ENCODE measurements at regions not wholly inside any gene's neighbourhood (a gene's known extent, or its start where the extent isn't known, plus 50 kb on each side); places are given as distances from the start of the nearest gene placed in this dataset.

DNA sequence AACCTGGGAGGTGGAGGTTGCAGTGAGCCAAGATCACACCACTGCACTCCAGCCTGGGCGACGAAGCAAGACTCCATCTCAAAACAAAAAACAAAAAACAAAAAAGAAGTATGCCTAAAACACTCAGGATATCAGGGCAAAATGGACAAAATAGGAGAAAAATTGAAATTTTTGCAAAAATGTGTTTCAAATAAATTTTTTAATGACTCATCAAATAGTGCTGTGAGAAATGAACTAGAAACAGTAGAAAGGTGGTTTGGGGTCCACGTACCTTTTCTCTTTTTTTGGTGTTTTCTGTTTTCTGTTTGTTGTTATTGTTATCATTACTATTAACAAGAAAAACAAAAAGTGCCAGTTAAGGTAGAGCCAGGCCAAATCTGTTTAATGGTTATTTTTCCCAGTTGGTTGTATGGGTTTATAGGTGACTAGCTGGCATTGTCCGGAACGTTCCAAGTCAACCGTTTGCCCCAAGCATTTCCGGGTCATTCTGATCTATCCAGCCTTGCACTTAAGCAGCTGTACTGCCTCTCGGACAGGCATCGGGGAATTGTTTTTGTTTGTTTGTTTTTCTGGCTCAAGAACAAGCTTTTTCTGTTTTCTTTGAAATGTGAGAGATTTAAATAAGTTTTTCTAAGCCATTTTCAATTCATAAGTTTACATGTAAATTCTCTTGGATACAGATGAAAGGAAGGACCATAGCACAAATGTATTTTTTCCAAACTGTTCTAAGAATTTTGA, 157.0 kb upstream of the NEBL start:
- Histone ChIP-seq H3K36me3 (no peaks in the 10 kb centered on the region), H3K27ac (no peak overlapping the region), H3K9me3 (peaks cover 9% of the 10 kb centered on the region), H3K27me3 (ENCODE audit: low read depth) (no peaks in the 10 kb centered on the region), H3K4me3 (no peak overlapping the region), H3K4me1 (peaks cover 4% of the 10 kb centered on the region)
- ATAC-seq, result no peak
- intact Hi-C loops (cut with DNase I), result no loop called here
- TF ChIP-seq, protein P1, sequence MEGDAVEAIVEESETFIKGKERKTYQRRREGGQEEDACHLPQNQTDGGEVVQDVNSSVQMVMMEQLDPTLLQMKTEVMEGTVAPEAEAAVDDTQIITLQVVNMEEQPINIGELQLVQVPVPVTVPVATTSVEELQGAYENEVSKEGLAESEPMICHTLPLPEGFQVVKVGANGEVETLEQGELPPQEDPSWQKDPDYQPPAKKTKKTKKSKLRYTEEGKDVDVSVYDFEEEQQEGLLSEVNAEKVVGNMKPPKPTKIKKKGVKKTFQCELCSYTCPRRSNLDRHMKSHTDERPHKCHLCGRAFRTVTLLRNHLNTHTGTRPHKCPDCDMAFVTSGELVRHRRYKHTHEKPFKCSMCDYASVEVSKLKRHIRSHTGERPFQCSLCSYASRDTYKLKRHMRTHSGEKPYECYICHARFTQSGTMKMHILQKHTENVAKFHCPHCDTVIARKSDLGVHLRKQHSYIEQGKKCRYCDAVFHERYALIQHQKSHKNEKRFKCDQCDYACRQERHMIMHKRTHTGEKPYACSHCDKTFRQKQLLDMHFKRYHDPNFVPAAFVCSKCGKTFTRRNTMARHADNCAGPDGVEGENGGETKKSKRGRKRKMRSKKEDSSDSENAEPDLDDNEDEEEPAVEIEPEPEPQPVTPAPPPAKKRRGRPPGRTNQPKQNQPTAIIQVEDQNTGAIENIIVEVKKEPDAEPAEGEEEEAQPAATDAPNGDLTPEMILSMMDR (IDR thresholded peaks at IDR 0.05), result no peak
- no peak for DNase-seq

DNA sequence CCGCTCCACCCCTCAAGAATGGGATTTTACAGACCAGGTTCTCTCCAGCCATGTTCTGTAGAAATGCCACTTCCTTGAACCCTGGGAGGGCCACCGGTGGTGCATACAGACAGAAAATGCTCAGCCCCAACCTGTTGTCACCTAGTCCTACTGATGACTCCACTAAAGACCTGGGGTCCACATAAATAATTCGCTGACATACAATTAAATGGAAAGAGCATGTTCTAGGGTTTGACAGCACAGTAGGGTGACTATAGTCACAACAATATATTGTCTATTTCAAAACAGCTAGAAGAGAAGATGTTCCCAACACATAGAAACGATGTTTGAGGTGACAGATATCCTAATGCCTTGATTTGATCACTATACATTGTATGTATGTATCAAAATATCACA, 155.6 kb upstream of the NEBL start:
- Histone ChIP-seq H3K9me3 (no peaks in the 10 kb centered on the region), H3K4me1 (peaks cover 4% of the 10 kb centered on the region), H3K36me3 (no peaks in the 10 kb centered on the region), H3K27ac (no peak overlapping the region), H3K27me3 (ENCODE audit: low read depth) (no peaks in the 10 kb centered on the region), H3K4me3 (no peak overlapping the region)
- ATAC-seq (no peak), DNase-seq (no peak)
- TF ChIP-seq, protein P1 (IDR thresholded peaks at IDR 0.05), result no peak
- intact Hi-C loops (cut with DNase I), result no loop called here

DNA sequence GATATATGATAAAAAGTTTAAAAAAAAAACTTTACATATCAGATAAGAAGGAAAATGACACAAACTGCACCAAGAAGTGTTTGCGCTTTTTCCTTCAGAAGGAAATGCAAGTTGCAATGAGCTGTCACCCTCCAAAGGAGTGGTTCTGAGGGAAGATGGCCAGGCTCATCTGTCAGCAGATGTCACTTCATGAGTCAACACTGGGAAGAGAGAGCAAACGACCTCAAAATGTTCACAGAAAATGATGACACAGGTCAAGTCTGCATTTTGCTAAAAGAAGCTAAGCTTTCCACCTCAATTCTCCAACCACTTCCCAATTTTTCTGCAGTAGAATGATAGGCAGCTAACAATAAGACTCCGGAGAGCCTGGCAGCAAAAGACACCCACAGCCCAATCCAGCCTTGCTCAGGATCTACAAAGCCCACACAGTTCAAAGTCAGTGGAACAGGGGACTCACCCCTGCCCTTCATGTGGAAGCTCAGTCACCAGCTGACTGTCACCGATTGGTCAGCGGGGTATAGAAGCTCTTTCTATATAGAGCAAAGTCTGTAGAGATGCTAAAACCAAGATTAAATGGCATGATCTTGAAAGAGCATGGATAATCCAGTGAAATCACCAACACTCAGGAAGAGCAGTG, 155.1 kb upstream of the NEBL start:
- H3K27ac ChIP-seq, result no peak overlapping the region
- DNase-seq (no peak), ATAC-seq (no peak)
- TF ChIP-seq, protein P1 (IDR thresholded peaks at IDR 0.05), result no peak
- no peaks in the 10 kb centered on the region for H3K9me3 ChIP-seq
- intact Hi-C loops (cut with DNase I), result no loop called here
- peaks cover 4% of the 10 kb centered on the region for H3K4me1 ChIP-seq
- no peak overlapping the region for H3K4me3 ChIP-seq
- H3K36me3 ChIP-seq, result no peaks in the 10 kb centered on the region
- no peaks in the 10 kb centered on the region for H3K27me3 ChIP-seq (ENCODE audit: low read depth)

DNA sequence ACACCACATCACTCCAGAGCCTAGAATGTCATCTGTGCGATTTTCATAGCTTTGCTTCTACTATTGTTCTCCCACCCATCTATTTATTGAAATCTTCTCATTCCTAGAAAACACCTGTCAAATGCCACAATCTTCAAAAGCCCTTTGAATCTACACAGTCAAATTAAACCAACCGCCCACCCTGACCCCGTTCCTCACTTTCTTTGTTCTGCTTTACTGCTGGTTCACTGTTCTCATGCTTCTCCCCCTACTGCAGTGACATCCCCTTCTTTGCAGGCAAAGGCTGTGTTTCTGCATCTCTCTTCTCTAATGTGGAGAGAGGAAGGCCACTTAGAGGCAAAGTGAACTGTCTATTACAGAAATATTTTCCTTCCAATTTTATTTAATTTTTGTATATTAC, 152.4 kb upstream of the NEBL start:
- ATAC-seq (no peak), DNase-seq (no peak)
- TF ChIP-seq, protein P1 (IDR thresholded peaks at IDR 0.05), result no peak
- H3K4me1 ChIP-seq, result peaks cover 6% of the 10 kb centered on the region
- intact Hi-C loops (cut with DNase I), result no loop called here
- H3K9me3 ChIP-seq, result no peaks in the 10 kb centered on the region
- no peak overlapping the region for H3K4me3 ChIP-seq
- no peaks in the 10 kb centered on the region for H3K27me3 ChIP-seq (ENCODE audit: low read depth)
- H3K27ac ChIP-seq, result no peak overlapping the region
- H3K36me3 ChIP-seq, result no peaks in the 10 kb centered on the region

DNA sequence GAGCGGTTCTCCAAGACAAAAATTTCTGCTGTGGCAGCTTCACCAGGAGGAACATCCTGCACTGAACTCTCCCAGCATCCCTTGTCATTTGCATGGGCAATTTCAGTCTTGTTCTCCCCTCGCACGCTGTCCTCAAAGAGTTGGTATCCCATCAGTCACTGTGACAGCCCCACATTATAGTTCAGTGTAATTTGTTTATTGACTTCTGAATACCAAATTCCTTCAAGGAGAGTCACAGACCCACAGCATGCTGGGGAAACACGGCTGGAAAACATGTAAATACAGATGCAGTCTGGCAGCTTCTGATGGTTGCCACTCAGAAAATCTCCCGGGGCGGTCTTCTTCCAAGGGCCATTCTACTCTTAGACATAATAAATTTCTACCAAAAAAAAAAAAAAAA, 151.0 kb upstream of the NEBL start:
- Histone ChIP-seq H3K4me1 (peaks cover 14% of the 10 kb centered on the region), H3K27me3 (ENCODE audit: low read depth) (no peaks in the 10 kb centered on the region), H3K4me3 (no peak overlapping the region), H3K27ac (no peak overlapping the region), H3K9me3 (no peaks in the 10 kb centered on the region), H3K36me3 (no peaks in the 10 kb centered on the region)
- no peak for DNase-seq
- TF ChIP-seq, protein P1 (IDR thresholded peaks at IDR 0.05), result no peak
- ATAC-seq, result no peak
- intact Hi-C loops (cut with DNase I), result no loop called here

Data from lower lobe of right lung (tissue), 2 donors.